ENCODE measurements at regions not wholly inside any gene's neighbourhood (a gene's known extent, or its start where the extent isn't known, plus 50 kb on each side); places are given as distances from the start of the nearest gene placed in this dataset.
A peak's percentile ranks its signal among the peaks of the same experiment; 100 is the strongest.

GRCh38 chr5:152016421-152016820, 91.8 kb upstream of the GLRA1 start:
- no peak for DNase-seq

GRCh38 chr5:152007653-152008335, 83.1 kb upstream of the GLRA1 start:
- peak; percentile 24 for DNase-seq

GRCh38 chr5:152004095-152004494, 79.4 kb upstream of the GLRA1 start:
- no peak for DNase-seq

Measured in DMS79 treated with DMSO at 0.1 percent for 48 hours (cell line).